AG04450 (cell line): ENCODE measurements at regions not wholly inside any gene's neighbourhood (a gene's known extent, or its start where the extent isn't known, plus 50 kb on each side); places are given as distances from the start of the nearest gene placed in this dataset.
"Not testable (repeated sequence)": the region's sequence is repeated elsewhere in the genome, so short reads cannot be mapped to it uniquely, and the experiment has no call there.

ENCODE experiments used
- CTCF ChIA-PET: fragments of 300-600, 350-600 bp; formaldehyde crosslinking; extraction: SDS; loops from one replicate; lab custom pipeline; 2022; ENCODE audit warnings: antibody characterized with exemption, inconsistent platforms; lab: Charles Lee
- POLR2A ChIA-PET: fragments of 350-600 bp; formaldehyde crosslinking; extraction: SDS; loops from one replicate; lab custom pipeline; 2021; ENCODE audit warnings: antibody characterized with exemption, inconsistent platforms; lab: Yijun Ruan, JAX
- DNase-seq: peaks from one replicate; pipeline ENCODE4 v3.0.0-alpha.2; 2011; ENCODE audit warnings: low read depth, low spot score
- H3K27ac ChIP-seq: one replicate; pipeline ENCODE4 v1.5.1; 2012; ENCODE audit warnings: low read depth, low read length, control low read depth
- H3K27me3 ChIP-seq: one replicate; pipeline ENCODE4 v1.6.0; 2012; ENCODE audit warnings: low read length; ENCODE audit not compliant: control insufficient read depth, insufficient read depth
- H3K4me3 ChIP-seq: 2 replicates; pipeline ENCODE4 v1.5.1; 2011; ENCODE audit warnings: mild to moderate bottlenecking, low read depth, low read length, control low read depth
- H3K9me3 ChIP-seq: 2 replicates; pipeline ENCODE4 v1.5.1; 2012; ENCODE audit warnings: low read length; ENCODE audit not compliant: control insufficient read depth, insufficient read depth
- CTCF ChIP-seq: IDR thresholded peaks from 2 replicates; pipeline ENCODE4 v1.5.1; 2011; ENCODE audit warnings: low read depth, low read length, control low read depth, inconsistent platforms

- DNase-seq, result no peak
- no peak overlapping the region for H3K4me3 ChIP-seq
- POLR2A ChIA-PET, result no interaction called here
- no peaks in the 10 kb centered on the region for H3K9me3 ChIP-seq
- TF ChIP-seq CTCF, result no peak
- CTCF ChIA-PET, result no interaction called here
- H3K27me3 ChIP-seq, result no peaks in the 10 kb centered on the region
- H3K27ac ChIP-seq, result no peak overlapping the region
Measured at GRCh38 chrX:22818061-22818460, 181.7 kb upstream of the DDX53 start.

- H3K9me3 ChIP-seq, result no peaks in the 10 kb centered on the region
- no peak for TF ChIP-seq CTCF
- H3K27ac ChIP-seq, result no peak overlapping the region
- H3K27me3 ChIP-seq, result no peaks in the 10 kb centered on the region
- no peak overlapping the region for H3K4me3 ChIP-seq
- ChIA-PET CTCF (no interaction called here), POLR2A (no interaction called here)
- DNase-seq, result no peak
Measured at GRCh38 chrX:22855693-22856092, 144.1 kb upstream of the DDX53 start.

GRCh38 chrX:22859642-22860041 lies 140.1 kb upstream of the DDX53 start:
- Histone ChIP-seq H3K27me3 (no peaks in the 10 kb centered on the region), H3K4me3 (no peak overlapping the region), H3K9me3 (no peaks in the 10 kb centered on the region), H3K27ac (no peak overlapping the region)
- DNase-seq, result no peak
- TF ChIP-seq CTCF, result no peak
- POLR2A ChIA-PET, result no interaction called here
- CTCF ChIA-PET, result no interaction called here

GRCh38 chrX:22866801-22867200 lies 133.0 kb upstream of the DDX53 start:
- H3K27me3 ChIP-seq, H3K27ac ChIP-seq, H3K9me3 ChIP-seq, DNase-seq, POLR2A ChIA-PET, CTCF ChIA-PET, H3K4me3 ChIP-seq: not testable (repeated sequence)

GRCh38 chrX:22882543-22882942 lies 117.2 kb upstream of the DDX53 start:
- POLR2A ChIA-PET, result no interaction called here
- DNase-seq, result no peak
- TF ChIP-seq CTCF, result no peak

GRCh38 chrX:22889819-22890218 lies 109.9 kb upstream of the DDX53 start:
- ChIA-PET POLR2A (no interaction called here), CTCF (interaction anchor here (0.8 kb wide), 1 partner anchor 142 kb away, joined by 3 read pairs; no protein-coding TSS in a partner anchor)
- DNase-seq, result no peak
- H3K27me3 ChIP-seq, result no peaks in the 10 kb centered on the region
- TF ChIP-seq CTCF, result no peak
- H3K27ac ChIP-seq, result no peak overlapping the region
- H3K4me3 ChIP-seq, result no peak overlapping the region
- no peaks in the 10 kb centered on the region for H3K9me3 ChIP-seq

More at GRCh38 chrX:22882543-22882942, 117.2 kb upstream of the DDX53 start:
- Histone ChIP-seq H3K27me3 (no peaks in the 10 kb centered on the region), H3K27ac (no peak overlapping the region), H3K4me3 (no peak overlapping the region), H3K9me3 (no peaks in the 10 kb centered on the region)
- CTCF ChIA-PET, result no interaction called here
